Spleen (tissue), 11 donors: ENCODE measurements at regions not wholly inside any gene's neighbourhood (a gene's known extent, or its start where the extent isn't known, plus 50 kb on each side); places are given as distances from the start of the nearest gene placed in this dataset.

Experiments used
- DNase-seq: peaks from one replicate; pipeline ENCODE4 v3.0.0-alpha.2; 2020
- H3K27ac ChIP-seq, 8 donors: fragments of 200-600 bp; sonication (generic) in 7 of 8; 1 replicate in 4 of 8; 2 replicates in 4 of 8; pipeline versions ENCODE4 v1.5.0 to v1.8.0; 2016 to 2021; ENCODE audit warnings: inconsistent platforms in 4 of 8, mild to moderate bottlenecking in 4 of 8, moderate library complexity in 1 of 8
- H3K27me3 ChIP-seq, 7 donors: fragments of 200-600 bp; sonication (generic) in 6 of 7; replicated peaks in 1 of 7; 1 replicate in 4 of 7; 2 replicates in 3 of 7; pipeline versions ENCODE4 v1.5.0 to v1.8.0; 2016 to 2021; ENCODE audit warnings: inconsistent platforms in 3 of 7, mild to moderate bottlenecking in 1 of 7
- H3K36me3 ChIP-seq, 6 donors: fragments of 200-600 bp; sonication (generic) in 5 of 6; 1 replicate in 4 of 6; 2 replicates in 2 of 6; pipeline versions ENCODE4 v1.5.0 to v1.8.0; 2016 to 2021; ENCODE audit warnings: inconsistent platforms in 2 of 6
- H3K4me1 ChIP-seq, 6 donors: fragments of 200-600 bp; sonication (generic) in 5 of 6; 1 replicate in 3 of 6; 2 replicates in 3 of 6; pipeline versions ENCODE4 v1.5.0 to v1.8.0; 2016 to 2021; ENCODE audit warnings: inconsistent platforms in 3 of 6
- H3K4me3 ChIP-seq, 8 donors: fragments of 200-600 bp; sonication (generic) in 7 of 8; 1 replicate in 4 of 8; 2 replicates in 4 of 8; pipeline versions ENCODE4 v1.5.0 to v1.8.0; 2016 to 2021; ENCODE audit warnings: inconsistent platforms in 4 of 8, mild to moderate bottlenecking in 4 of 8, moderate library complexity in 2 of 8
- H3K9me3 ChIP-seq, 8 donors: fragments of 200-600 bp; sonication (generic) in 7 of 8; 1 replicate in 4 of 8; 2 replicates in 4 of 8; pipeline versions ENCODE4 v1.5.0 to v1.8.0; 2016 to 2021; ENCODE audit warnings: inconsistent platforms in 4 of 8
- CTCF ChIP-seq, 11 experiments: fragments of 200-600 bp in 7 of 11; fragments of 450-650 bp in 4 of 11; sonication (generic) in 4 of 11; IDR thresholded peaks in 8 of 11; conservative IDR thresholded peaks in 3 of 11; 1 replicate in 7 of 11; 2 replicates in 4 of 11; pipeline versions ENCODE4 v1.4.0 to v1.8.0; 2016 to 2021; ENCODE audit warnings: antibody characterized with exemption in 11 of 11, inconsistent platforms in 4 of 11, mild to moderate bottlenecking in 1 of 11
- POLR2A ChIP-seq, 3 donors: fragments of 450-650 bp; IDR thresholded peaks; one replicate each; pipeline ENCODE4 v1.5.1; 2017; ENCODE audit warnings: antibody characterized with exemption in 3 of 3, mild to moderate bottlenecking in 1 of 3
- POLR2AphosphoS5 ChIP-seq, 3 donors: sonication (generic); formaldehyde crosslinking; IDR thresholded peaks; one replicate each; pipeline ENCODE4 v1.5.1; 2017; ENCODE audit warnings: antibody characterized with exemption in 3 of 3
- WGBS, 5 donors: extraction: QIAGEN DNeasy Blood & Tissue Kit in 3 of 5; methylation state at CpG; one replicate each; pipeline versions ENCODE4 v1.1.5 to v1.1.7; 2013 to 2018; 5-methylcytosine and 5-hydroxymethylcytosine counted together
- intact Hi-C: fragments of 100-400 bp; cut with DNase I; formaldehyde crosslinking; loops from one replicate; pipeline ENCODE4 v1.15.0; 2023; ENCODE audit warnings: low total_unique reads
- donor health status: healthy with polysubstance abuse.
- donor health status: DM: no; HTN: no; CAD: no; lungs with moderate emphysema.
- donor health status: DM: no; HTN: no; CAD: no.
- donor health status: Bipolar disorder and iron deficiency.
- donor health status: healthy.
- donor health status: DM: no; HTN: no; CAD: no.
- donor health status: DM: yes; HTN: yes; CAD: no.

DNA sequence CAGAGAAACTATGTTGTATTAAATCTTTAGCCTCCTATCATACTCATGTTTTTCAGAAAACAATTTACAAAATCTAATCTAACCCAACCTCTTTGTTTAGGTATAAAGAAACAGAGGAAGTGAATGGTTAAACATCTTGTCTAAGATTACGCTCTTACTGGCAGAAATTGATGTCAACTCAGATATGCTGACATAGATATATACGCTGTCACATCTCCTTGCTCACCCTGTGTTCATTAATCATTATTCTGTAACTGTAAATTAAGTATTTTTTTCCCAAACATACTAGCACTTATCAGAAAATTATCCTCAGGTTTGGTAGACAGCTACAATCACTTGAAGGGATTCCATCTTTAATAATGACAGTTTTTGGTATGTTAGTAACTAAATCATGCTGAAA lies 1127.6 kb upstream of the SEL1L start:
- no peak overlapping the region for H3K4me3 ChIP-seq
- intact Hi-C loops, result no loop called here
- H3K9me3 ChIP-seq, result no peaks in the 10 kb centered on the region
- H3K36me3 ChIP-seq, result no peaks in the 10 kb centered on the region
- TF ChIP-seq CTCF (IDR thresholded peaks at IDR 0.05 in 8 of 11, conservative IDR thresholded peaks at IDR 0.05 in 3 of 11), result no peak
- 61 to 73% (median 66%) methylated on average over 2 of the region's 2 CpGs for WGBS, 5 donors
- no peaks in the 10 kb centered on the region for H3K27me3 ChIP-seq
- no peak overlapping the region for H3K27ac ChIP-seq
- no peaks in the 10 kb centered on the region for H3K4me1 ChIP-seq
- DNase-seq, result no peak

DNA sequence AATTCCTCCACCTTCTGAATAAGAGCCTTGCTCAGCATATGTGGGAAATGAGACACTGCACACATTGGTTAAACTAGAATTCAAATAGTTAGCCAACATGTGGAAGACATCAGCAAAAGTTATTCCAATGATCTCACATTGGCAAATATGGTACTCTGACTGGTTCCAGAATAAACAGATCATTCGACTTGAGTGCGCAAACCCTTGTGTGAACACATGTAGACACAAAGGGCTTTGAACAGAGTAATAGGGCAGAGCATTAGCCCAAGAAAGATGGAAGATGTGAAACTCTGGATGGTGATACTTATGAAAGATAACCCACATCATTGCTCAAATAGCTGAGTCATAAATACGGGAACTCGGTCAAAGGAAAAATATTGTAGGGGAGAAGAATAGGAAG lies 1133.4 kb upstream of the SEL1L start:
- H3K27ac ChIP-seq, result no peak overlapping the region
- no peaks in the 10 kb centered on the region for H3K4me1 ChIP-seq
- H3K4me3 ChIP-seq, result no peak overlapping the region
- peaks cover 0 to 7% (median 0%) of the 10 kb centered on the region in 8 donors for H3K9me3 ChIP-seq
- DNase-seq, result no peak
- H3K36me3 ChIP-seq, result no peaks in the 10 kb centered on the region
- WGBS, 5 donors, result 88 to 98% (median 95%) methylated on average over 4 of the region's 4 CpGs
- intact Hi-C loops, result no loop called here
- TF ChIP-seq CTCF (IDR thresholded peaks at IDR 0.05 in 8 of 11, conservative IDR thresholded peaks at IDR 0.05 in 3 of 11), result no peak
- no peak for TF ChIP-seq POLR2A (IDR thresholded peaks at IDR 0.05)
- no peak for TF ChIP-seq POLR2AphosphoS5 (IDR thresholded peaks at IDR 0.05)
- no peaks in the 10 kb centered on the region for H3K27me3 ChIP-seq

DNA sequence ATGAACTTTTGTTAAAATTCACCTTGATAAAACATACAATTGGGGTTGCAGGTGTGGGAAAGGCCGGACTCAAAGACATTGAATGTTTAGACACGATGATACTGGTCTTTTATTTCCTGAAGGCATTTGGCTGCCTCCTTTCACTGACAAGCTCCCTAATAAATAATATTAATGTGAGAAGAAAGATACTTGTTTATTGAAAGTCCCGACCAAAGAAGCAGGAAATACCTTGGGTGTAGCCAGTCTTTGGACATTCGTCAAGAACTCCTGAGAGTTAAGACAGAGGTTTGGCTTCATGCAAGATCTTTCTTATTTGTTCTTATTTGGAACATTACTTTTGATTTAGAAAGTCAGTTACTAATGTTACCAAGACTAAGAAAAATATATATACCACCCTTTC lies 1133.8 kb upstream of the SEL1L start:
- intact Hi-C loops, result no loop called here

GRCh38 chr14:82676403-82676802 lies 1142.8 kb upstream of the SEL1L start:
- no peak for TF ChIP-seq POLR2A (IDR thresholded peaks at IDR 0.05)
- TF ChIP-seq CTCF (IDR thresholded peaks at IDR 0.05 in 8 of 11, conservative IDR thresholded peaks at IDR 0.05 in 3 of 11), result no peak
- no peak for TF ChIP-seq POLR2AphosphoS5 (IDR thresholded peaks at IDR 0.05)
- no peaks in the 10 kb centered on the region for H3K36me3 ChIP-seq
- no peak overlapping the region for H3K4me3 ChIP-seq
- WGBS, 5 donors, result 81 to 92% (median 91%) methylated on average over 2 of the region's 2 CpGs
- no peak overlapping the region for H3K27ac ChIP-seq
- no peaks in the 10 kb centered on the region for H3K4me1 ChIP-seq
- DNase-seq, result no peak
- intact Hi-C loops, result no loop called here
- peaks cover 0 to under 1% (median 0%) of the 10 kb centered on the region in 8 donors for H3K9me3 ChIP-seq
- H3K27me3 ChIP-seq, result no peaks in the 10 kb centered on the region

More for the DNA sequence above, 1133.8 kb upstream of the SEL1L start:
- no peaks in the 10 kb centered on the region for H3K36me3 ChIP-seq
- H3K27me3 ChIP-seq, result no peaks in the 10 kb centered on the region
- no peak overlapping the region for H3K4me3 ChIP-seq
- TF ChIP-seq POLR2A (IDR thresholded peaks at IDR 0.05), result no peak
- TF ChIP-seq POLR2AphosphoS5 (IDR thresholded peaks at IDR 0.05), result no peak
- TF ChIP-seq CTCF (IDR thresholded peaks at IDR 0.05 in 8 of 11, conservative IDR thresholded peaks at IDR 0.05 in 3 of 11), result no peak
- no peak for DNase-seq
- WGBS, 5 donors, result 38 to 69% (median 46%) methylated on average over 4 of the region's 4 CpGs
- no peaks in the 10 kb centered on the region for H3K4me1 ChIP-seq
- H3K27ac ChIP-seq, result no peak overlapping the region
- peaks cover 0 to 7% (median 0%) of the 10 kb centered on the region in 8 donors for H3K9me3 ChIP-seq
